Fibroblast of the aortic adventitia (primary cell): ENCODE measurements at regions not wholly inside any gene's neighbourhood (a gene's known extent, or its start where the extent isn't known, plus 50 kb on each side); places are given as distances from the start of the nearest gene placed in this dataset.

Experiments
- DNase-seq: peaks from one replicate; pipeline ENCODE4 v3.0.0-alpha.2; 2010; ENCODE audit warnings: low read depth
- H3K4me3 ChIP-seq: 2 replicates; pipeline ENCODE4 v1.5.1; 2011; ENCODE audit warnings: low read depth, mild to moderate bottlenecking, control low read depth, low read length, moderate library complexity
- TF ChIP-seq, protein P1 (sequence below): IDR thresholded peaks from 2 replicates; pipeline ENCODE4 v1.5.1; 2011; ENCODE audit warnings: mild to moderate bottlenecking, low read length, control low read depth, inconsistent platforms; ENCODE audit not compliant: insufficient read depth

- no peak for DNase-seq
- TF ChIP-seq, protein P1, sequence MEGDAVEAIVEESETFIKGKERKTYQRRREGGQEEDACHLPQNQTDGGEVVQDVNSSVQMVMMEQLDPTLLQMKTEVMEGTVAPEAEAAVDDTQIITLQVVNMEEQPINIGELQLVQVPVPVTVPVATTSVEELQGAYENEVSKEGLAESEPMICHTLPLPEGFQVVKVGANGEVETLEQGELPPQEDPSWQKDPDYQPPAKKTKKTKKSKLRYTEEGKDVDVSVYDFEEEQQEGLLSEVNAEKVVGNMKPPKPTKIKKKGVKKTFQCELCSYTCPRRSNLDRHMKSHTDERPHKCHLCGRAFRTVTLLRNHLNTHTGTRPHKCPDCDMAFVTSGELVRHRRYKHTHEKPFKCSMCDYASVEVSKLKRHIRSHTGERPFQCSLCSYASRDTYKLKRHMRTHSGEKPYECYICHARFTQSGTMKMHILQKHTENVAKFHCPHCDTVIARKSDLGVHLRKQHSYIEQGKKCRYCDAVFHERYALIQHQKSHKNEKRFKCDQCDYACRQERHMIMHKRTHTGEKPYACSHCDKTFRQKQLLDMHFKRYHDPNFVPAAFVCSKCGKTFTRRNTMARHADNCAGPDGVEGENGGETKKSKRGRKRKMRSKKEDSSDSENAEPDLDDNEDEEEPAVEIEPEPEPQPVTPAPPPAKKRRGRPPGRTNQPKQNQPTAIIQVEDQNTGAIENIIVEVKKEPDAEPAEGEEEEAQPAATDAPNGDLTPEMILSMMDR: no peak
- no peak overlapping the region for H3K4me3 ChIP-seq
These were observed 1344.6 kb upstream of the ZEB2 start for GRCh38 chr2:145864501-145864900.

DNA sequence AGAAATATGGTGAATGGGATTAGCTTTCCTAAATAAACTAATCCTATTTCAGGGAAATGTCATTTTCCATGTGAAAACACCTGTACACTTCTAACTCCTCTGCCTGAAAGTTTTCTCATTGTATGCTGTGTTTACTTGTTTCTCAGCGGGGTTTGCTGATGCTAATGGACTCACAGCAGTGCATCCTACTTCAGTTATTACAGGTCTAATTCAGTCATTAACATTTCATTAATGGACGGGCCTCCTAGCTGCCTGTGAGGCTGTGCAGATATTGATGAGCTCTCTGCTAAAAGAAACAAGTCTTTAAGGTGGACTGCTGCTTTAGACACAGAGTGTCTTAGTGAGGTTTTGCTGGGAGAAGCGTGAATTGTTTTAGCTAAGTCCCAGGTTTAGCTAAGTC, 1342.0 kb upstream of the ZEB2 start:
- DNase-seq: no peak
- H3K4me3 ChIP-seq: no peak overlapping the region
- TF ChIP-seq, protein P1: no peak

DNA sequence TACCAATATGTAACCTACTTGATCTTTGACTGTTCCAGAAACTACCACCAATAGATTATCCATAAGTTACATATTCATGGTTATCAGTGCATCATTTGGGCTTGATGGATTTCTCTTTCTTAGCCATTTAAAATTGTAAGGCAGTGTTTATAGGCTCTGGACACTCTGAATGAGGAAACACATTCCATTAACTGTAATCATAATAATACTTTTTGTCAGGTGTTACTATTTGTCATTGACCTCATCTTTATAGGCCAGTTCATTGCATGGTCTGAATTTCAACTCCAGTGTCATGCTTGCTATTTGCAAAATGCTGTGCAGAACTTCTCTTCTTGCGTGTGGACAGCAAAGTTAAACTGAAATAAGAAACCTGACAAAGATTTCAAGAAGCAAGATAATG, 1340.2 kb upstream of the ZEB2 start:
- no peak overlapping the region for H3K4me3 ChIP-seq
- DNase-seq: no peak
- TF ChIP-seq, protein P1: no peak

DNA sequence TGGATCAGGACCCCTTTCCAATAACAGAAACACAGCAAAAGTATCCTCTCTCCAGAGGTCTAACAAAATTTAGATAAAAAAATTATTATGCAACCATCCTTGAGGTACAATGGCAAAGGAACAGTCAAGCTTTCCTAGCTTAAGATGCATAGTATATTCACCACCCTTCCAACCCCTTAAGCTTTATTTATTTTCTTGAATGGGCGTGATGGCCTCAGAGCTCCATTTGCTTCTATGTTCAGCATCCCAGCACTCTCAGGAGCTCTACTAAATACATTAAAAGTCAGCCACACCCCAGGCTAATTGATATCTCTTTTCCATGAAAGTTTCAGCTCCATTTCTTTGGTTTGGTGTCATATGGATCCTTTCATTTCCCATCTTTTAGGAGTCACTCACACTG, 1335.2 kb upstream of the ZEB2 start:
- no peak for DNase-seq
- TF ChIP-seq, protein P1: no peak
- no peak overlapping the region for H3K4me3 ChIP-seq

GRCh38 chr2:145854039-145854755, 1334.3 kb upstream of the ZEB2 start:
- TF ChIP-seq, protein P1: no peak
- no peak overlapping the region for H3K4me3 ChIP-seq
- no peak for DNase-seq

GRCh38 chr2:145851730-145852129, 1331.8 kb upstream of the ZEB2 start:
- no peak overlapping the region for H3K4me3 ChIP-seq
- TF ChIP-seq, protein P1: no peak
- no peak for DNase-seq

- TF ChIP-seq, protein P1: no peak
- DNase-seq: no peak
- no peak overlapping the region for H3K4me3 ChIP-seq
These were observed 1329.5 kb upstream of the ZEB2 start for GRCh38 chr2:145849466-145849865.
